GM06990 (cell line): ENCODE measurements at regions not wholly inside any gene's neighbourhood (a gene's known extent, or its start where the extent isn't known, plus 50 kb on each side); places are given as distances from the start of the nearest gene placed in this dataset.

ENCODE experiments used
- DNase-seq: peaks from one replicate; pipeline ENCODE4 v3.0.0-alpha.2; 2011; ENCODE audit not compliant: insufficient read length; ENCODE audit errors: extremely low read depth
- H3K27me3 ChIP-seq: replicated peaks from 2 replicates; pipeline ENCODE4 v1.6.0; 2011; ENCODE audit warnings: low read length; ENCODE audit not compliant: control insufficient read depth, insufficient read depth
- H3K36me3 ChIP-seq: 2 replicates; pipeline ENCODE4 v1.5.1; 2011; ENCODE audit warnings: low read length; ENCODE audit not compliant: control insufficient read depth, insufficient read depth
- H3K4me3 ChIP-seq: replicated peaks from 2 replicates; pipeline ENCODE4 v1.5.1; 2011; ENCODE audit warnings: low read depth, mild to moderate bottlenecking, control low read depth, low read length
- TF ChIP-seq, protein P1 (sequence below): IDR thresholded peaks from 2 replicates; pipeline ENCODE4 v1.5.1; 2011; ENCODE audit warnings: low read length, control low read depth, mild to moderate bottlenecking, inconsistent platforms; ENCODE audit not compliant: insufficient read depth, poor library complexity, severe bottlenecking

DNA sequence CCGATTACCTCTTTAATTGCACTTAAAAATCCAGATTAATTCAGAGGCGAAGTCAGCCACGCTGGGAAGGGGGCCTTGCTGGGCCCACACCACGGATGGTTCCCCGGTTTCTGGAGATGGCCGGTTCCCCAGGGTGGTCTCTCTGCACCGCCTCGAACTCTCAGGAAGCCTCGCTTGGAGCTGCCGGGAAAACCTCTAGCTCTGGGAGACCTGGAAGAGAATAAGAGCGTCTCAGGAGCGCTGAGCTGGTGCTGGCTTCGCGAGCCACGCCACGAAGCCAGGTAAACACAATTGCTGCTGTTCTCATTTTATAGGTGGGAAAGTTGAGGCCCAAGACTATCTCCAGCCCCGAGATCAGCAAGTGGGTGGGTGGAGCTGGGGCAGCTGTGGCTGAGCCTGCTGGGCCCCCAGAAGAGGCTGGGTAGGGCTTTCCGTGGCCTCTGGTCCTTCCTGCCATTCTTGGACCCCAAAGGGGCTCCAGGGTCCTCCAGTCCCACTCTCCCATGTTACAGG lies 110.4 kb downstream of the MICALL2 start:
- TF ChIP-seq, protein P1, sequence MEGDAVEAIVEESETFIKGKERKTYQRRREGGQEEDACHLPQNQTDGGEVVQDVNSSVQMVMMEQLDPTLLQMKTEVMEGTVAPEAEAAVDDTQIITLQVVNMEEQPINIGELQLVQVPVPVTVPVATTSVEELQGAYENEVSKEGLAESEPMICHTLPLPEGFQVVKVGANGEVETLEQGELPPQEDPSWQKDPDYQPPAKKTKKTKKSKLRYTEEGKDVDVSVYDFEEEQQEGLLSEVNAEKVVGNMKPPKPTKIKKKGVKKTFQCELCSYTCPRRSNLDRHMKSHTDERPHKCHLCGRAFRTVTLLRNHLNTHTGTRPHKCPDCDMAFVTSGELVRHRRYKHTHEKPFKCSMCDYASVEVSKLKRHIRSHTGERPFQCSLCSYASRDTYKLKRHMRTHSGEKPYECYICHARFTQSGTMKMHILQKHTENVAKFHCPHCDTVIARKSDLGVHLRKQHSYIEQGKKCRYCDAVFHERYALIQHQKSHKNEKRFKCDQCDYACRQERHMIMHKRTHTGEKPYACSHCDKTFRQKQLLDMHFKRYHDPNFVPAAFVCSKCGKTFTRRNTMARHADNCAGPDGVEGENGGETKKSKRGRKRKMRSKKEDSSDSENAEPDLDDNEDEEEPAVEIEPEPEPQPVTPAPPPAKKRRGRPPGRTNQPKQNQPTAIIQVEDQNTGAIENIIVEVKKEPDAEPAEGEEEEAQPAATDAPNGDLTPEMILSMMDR, result no peak
- no peaks in the 10 kb centered on the region for H3K27me3 ChIP-seq

DNA sequence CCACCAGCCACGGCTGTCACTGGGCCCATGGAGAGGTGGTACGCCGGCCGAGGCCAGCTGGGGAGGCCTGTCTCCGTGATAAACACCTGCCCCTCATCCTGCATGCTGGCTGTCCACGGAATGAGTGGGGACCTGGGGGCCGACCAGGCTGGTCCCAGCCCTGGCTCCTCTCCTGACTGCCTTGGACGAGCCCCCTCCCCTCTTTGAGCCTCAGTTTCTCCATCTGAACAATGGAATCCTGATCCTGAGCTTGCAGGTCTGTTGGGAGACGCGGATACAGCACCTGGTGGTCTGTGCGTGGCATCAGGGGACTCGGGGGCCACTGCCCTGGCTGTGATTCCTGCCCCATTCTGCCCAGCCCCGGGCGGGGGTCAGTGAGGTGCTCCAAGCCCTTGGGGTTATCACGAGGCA lies 109.9 kb downstream of the MICALL2 start:
- H3K27me3 ChIP-seq, result no peaks in the 10 kb centered on the region
- TF ChIP-seq, protein P1, result no peak
- no peak for DNase-seq
- no peak overlapping the region for H3K4me3 ChIP-seq
- H3K36me3 ChIP-seq, result no peaks in the 10 kb centered on the region

More for the DNA sequence above, 110.4 kb downstream of the MICALL2 start:
- DNase-seq, result no peak
- H3K4me3 ChIP-seq, result no peak overlapping the region
- no peaks in the 10 kb centered on the region for H3K36me3 ChIP-seq

DNA sequence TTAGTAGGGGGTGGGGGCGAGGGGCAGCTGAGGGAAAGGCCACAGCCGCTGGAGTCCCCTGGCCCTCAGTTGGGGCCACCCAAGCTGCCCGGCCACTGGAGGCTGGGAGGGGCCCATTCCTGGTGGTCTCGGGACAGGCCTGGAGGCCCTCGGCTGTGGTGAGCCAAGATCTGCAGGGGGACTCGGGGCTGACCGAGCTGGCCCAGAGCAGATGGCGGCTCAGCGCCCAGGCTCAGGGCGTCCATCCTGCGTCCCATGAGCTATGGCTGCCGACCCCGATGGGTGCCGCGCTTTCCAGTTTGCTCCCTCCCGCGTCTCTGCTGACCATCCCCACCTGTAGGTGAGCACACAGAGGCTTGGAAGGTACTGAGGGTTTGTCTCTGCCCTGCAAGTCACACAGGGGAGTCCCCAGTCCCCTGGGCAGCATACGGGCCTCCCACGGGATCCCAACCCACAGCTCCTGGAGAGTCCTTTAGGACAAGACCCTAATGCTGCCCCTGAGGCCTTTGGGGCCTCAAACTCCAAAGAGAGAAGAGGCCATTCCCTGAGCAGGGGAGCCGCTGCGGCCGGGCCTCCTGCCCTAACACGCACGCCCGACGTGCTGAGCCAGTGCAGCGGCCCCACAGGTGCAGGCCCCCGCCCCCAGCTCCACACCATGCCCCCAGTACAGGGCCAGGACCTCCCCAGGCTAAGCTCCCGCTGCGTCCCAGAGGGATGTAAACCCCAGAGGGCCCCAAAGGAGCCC lies 107.2 kb downstream of the MICALL2 start:
- DNase-seq, result no peak
- H3K36me3 ChIP-seq, result no peaks in the 10 kb centered on the region
- H3K4me3 ChIP-seq, result no peak overlapping the region
- TF ChIP-seq, protein P1, result no peak
- no peaks in the 10 kb centered on the region; the same call in 1 of the 2 replicates for H3K27me3 ChIP-seq

DNA sequence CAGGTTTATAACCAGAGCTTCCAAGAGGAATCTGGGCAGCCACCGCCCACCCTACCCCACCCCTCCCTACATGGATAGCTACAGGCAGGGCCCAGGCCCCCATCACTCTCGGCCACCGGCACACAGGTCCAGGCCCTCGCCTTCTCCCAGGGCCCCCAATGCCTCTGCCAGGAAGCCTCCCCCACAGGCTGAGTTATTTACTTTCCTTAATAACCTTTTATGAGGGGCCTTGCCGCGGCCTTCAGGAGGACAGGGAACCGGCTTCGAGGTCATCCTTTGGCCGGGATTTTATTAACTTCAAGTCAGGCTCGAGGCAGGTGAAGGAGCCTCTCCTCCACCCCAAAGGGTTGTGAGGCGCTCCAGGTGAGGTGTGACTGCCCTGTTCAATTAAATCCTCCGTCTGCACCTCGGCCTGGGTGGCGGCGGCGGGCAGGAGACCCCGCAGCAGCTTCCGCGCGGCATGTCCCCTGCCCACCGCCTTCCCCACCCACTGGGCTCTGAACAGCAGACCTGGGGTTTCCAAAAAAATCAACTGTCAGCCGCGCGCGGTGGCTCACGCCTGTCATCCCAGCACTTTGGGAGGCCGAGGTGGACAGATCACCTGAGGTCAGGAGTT lies 106.5 kb downstream of the MICALL2 start:
- H3K27me3 ChIP-seq, result no peaks in the 10 kb centered on the region; the same call in 1 of the 2 replicates
- no peak for DNase-seq
- no peak overlapping the region for H3K4me3 ChIP-seq
- no peaks in the 10 kb centered on the region for H3K36me3 ChIP-seq
- TF ChIP-seq, protein P1, result no peak

DNA sequence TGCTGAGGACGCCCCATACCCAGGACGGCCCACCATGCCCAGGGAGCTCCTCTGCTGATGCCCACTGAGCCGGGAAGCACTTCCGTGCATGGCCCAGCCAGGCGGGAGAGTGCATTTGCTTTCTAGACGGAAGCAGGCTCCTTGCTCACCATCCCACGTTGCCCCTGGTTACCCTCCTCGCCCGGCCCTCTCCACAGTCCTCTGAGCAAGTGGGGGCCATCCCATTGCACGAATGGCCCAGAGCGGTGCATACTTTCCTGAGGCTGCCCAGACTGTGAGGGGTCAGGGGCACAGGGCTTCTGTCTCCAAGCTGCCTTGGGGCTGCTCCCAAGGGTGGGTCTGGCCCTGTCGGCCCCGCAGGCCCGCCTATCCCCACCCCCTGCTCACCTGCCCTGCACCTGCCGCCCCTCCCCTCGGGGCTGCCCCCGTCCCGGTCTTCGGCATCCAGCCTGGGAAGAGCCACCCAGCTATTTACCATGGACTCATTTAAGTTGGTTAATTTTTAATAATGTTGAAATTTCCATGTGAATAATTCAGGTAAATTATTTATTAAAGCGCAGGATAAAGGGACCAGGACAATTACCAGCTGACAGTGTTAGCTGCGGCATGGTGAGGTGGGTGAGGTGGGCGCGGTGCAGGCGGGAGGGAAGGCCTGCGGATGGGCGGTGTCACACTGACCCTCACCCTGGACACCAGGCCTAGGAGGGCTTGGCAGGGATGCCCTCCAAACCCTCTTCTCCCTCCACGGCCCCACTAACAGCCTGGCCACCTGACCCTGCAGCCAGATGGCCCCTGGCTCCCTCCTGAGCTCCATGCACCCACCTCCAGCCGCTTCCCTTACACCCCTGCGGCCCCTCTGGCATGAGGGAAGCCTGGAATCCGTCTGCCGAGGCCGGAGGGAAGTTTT lies 104.4 kb downstream of the MICALL2 start:
- H3K4me3 ChIP-seq, result no peak overlapping the region
- H3K36me3 ChIP-seq, result no peaks in the 10 kb centered on the region
- DNase-seq, result no peak
- H3K27me3 ChIP-seq, result no peaks in the 10 kb centered on the region; the same call in 1 of the 2 replicates
- TF ChIP-seq, protein P1, result no peak
